ENCODE measurements at regions not wholly inside any gene's neighbourhood (a gene's known extent, or its start where the extent isn't known, plus 50 kb on each side); places are given as distances from the start of the nearest gene placed in this dataset.

DNA sequence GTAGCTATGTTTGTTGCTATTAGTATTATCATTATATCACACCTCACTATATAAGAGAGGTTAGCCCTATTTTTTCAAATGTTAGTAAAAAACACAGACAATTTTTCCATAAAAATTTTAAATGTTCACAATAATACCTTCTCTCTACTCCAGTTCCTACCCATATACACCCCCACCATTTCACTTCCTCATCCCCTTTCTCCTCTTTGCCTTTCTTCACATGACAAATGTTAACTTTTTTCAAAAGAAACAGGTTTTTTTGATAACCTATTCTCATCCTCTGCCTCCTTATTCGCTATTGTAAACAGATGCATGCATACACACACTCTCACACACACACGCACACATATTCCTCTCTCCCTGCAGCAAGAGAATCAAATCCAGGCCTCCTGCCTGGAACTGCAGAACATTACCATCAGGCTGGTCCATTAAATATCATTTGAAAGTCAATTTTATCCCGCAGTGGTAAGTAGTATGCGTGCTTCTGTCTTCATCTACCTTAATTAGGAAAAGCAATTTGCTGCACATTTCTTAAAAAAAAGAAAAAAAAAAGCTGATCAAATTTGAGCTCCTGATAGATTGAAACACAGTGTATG lies 55.5 kb downstream of the MID1IP1 start:
- DNase-seq = no peak

DNA sequence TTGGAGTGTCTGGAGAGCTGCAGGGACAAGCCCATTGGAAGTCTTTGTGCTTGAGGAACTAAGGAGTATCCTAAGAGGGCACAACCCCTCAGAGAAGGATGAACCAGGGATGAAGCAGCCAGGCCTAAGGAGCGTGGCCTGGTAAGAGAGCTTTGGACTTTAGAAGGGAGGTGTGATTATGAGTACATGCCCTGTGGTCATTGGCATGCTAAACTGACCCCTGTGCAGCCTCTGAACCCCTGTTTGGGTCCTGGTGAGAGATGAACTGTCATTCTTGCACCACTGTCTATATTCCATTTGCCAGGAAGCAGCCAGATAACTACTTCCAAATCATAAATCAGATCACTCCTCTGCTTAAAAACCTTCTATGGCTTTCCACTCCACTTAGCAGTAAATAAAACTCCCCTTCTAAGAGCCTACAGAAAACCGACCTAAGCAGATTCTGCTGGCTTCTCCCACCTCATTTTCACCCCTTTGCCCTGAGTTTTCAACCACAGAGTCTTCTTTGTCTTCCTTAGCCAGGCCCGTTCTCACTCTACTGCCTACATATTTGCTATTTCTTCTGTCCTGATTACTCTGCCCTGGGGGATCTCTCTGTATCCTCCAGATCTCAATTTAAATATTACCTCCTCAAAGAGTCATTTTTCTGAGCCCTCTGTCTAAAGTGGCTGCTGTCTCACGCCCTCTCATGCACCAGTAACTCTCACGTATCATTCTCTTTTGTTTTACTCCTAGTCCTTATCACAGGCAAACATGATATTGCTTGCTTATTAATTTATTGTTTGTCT lies 56.7 kb downstream of the MID1IP1 start:
- no peak for DNase-seq

DNA sequence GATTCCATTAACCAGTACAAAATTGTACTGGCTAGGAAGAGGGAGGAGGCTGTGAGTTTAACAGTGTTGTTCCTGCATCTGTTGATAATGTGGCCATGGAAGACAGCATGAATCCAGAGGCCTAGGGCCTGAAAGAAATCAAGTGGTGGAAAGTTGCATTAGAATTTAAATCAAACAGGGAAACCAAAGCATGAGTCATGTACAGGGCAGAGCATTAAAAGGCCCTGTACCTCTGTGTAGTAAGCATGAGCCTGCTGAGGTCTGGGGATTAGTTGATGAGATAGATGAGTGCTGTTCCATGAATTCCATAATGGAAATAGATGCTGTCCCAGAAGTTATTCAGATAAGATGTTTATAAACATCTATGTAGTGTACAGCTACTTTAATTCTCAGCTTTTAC lies 58.3 kb downstream of the MID1IP1 start:
- DNase-seq = no peak

DNA sequence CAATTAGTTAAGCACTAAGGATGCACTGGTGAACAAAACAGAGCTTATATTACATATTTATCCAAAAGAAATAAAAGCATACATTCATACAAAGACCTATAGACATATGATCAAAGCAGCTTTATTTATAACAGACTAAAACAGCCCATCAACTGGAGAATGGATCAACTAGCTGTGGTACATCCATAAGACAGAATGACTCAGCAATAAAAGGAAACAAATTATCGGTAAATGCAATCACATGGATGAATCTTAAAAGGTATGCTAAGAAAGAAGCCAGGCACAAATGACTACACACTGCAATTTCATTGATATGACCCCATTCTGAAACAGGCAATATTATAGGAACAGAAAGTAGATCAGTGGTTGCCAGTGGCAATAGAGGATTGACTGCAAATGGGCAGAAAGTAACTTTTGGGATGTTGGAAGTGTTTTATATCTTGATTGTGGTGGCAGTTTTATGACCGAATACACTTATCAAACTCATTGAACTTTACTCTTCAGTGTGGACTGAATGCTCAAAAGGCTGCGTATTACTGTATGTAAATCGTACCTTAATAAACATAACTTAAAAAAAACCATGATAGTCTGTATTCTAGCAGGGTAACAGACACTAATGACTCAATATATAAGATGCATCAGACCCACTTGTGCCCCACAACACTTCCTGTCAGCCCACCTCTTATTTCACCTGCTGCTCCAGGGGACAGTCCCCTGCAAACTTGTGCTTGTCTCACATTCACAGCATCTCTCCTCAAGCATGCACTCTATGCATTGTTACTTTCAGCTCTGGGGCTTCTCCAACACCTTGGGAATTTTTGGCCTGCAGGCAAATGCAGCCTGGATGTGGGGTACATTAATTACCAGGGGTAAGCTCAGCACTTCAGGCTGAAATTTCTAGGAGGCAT lies 59.1 kb downstream of the MID1IP1 start:
- no peak for DNase-seq

DNA sequence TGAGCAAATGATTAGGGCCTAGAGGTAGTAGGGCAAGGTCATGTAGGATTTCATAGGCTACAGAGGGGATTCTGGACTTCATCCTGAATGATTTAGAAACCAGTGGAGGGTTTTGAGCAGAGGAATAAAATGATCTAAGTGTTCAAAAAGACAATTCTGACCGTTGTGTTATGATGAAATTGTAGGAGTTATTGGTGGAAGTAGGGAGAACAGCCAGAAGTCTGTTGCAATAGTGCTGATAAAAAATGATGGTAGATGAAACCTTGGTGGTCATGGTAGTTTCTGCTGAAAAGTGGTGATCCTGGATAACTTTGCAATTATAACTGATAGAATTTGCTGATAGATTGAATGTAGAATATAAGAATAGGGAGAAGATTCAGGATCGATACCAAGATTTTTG lies 60.2 kb downstream of the MID1IP1 start:
- no peak for DNase-seq

DNA sequence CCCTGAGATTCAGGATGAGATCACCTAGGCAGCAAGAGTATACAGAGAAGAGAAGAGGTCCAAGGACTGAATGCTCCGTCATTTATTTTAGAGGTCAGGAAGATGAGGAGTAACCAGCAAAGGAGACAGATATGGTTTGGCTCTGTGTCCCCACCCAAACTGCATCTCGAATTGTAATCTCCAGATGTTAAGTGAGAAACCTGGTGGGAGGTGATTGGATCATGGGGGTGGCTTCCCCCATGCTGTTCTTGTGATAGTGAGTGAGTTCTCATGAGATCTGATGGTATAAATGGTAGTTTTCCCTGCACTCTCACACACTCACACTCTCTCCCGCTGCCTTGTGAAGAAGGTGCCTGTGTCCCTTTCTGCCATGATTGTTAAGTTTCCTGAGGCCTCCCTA lies 60.8 kb downstream of the MID1IP1 start:
- no peak for DNase-seq

DNA sequence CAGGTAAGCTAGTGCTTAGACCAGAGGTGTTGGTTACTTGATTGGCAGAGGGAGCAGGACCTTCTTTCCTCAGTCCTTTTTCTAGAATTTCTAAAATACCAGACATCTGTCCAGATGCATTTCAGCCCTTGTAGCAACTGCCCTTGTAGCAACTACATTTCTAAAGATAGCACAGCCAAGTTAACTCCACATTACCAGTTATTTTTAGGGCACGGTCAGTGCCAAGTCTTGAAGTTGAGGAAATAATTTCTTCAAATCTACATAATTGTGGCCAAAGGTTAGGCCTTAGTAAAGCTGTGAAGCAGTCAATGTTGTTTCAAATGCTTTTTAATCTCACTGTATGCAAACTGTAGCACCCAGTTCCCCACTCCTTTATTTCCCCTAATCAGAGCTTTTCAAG lies 62.9 kb downstream of the MID1IP1 start:
- DNase-seq = no peak

DNA sequence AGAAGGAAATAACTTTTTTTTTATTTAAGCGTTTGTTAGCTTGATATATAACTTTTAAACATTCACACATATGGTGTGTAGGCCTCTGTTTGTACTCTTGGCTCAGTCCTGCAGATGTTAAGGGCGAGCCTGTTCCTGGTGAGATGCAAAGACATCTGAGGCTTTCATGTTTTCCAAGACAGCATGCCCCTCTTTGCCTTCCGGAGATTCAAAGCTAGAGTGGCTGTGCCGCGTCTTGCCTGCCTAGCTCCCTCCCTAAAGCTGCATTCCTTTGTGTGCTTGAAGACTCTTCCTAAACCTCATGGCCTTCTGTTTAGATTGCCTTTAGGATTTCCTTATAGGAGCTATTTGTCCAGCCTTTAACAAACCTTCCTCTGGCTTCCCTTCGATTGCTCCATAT lies 67.1 kb downstream of the MID1IP1 start:
- no peak for DNase-seq

DNA sequence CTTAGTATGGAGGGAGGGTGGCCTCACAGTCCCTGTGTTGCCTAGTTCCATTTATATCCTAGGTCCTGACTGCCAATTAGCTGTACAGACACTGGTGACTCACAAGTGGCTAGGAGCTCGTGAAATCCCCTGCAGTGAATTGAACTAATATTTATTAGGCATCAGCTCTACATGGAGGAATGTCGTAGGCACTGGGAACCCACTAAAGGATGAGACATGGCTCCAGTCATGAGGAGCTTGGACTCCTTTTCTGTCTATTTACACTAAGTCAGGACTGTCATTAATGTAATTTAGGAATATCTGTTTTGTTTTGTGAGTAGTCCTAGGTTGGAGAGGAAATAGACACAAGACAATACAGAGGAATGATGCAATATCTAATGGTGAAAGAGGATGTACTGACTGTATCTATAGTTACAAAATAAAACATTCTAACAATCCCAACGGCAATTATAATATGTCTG lies 67.7 kb downstream of the MID1IP1 start:
- no peak for DNase-seq

DNA sequence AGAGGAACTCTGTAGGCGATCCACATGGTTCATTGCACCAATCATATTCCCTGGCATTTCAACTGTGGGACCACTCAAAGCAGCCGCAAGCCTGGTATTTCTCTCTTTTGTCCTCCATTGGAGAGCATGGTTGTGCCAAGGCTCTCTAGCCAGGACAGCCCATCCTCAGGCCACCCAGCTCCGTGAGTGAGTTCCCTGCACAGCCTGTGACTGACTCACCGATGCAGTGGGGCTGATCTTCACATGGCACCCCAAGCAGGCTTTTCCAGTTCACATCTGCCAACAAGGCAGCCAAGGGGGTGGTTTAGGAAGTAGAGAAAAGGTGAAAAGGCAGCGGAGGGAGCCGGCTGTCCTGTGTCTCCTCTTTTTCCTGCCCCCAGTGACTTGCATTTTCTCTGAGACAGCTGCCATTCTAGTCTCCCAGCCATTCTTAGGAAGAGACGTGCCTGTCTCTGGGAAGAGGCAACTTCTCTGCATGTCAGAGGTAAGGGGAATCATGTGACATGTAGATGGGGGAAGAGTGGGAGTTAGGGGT lies 69.2 kb downstream of the MID1IP1 start:
- DNase-seq = no peak

DNA sequence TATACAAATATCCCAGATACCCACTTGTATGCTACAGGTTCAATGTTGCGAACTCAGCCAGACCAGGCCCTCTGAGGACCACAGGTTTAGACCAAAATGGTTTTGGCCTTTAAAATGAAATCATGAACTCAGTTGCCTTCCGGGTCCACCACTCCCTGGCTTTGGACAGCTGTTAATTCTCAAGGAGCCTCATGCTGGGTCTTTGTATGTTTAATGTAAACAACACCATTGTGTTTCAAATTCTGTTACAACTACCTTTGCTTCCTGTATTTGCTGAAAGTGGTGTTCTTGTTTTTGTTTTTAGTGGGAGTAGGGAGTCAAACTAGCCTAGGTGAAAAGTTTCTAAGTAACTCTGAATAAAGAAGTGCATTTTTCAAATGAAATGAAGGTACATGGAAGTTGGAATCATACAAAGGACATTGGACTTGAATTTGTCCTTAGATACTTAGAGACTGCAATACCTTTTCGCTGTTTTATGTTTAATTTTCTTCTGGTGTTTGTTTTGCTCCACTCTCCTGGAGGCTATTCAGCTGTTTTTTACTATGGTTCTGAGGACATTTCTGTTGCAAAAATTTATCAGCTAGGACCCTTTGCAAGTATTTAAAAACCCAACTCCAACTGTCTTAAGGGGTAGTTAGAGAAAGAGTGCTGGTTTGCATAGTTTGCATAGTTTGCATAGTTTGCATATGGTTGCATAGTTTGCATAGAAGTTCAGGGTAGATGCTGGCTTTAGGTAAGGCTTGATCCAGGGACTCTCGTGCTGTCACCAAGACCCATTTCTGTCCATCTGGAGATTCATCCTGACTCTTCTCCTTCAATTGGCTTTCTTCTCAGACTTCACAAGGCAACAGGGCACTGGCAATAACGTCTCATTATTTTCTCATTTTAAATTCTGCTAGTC lies 70.1 kb downstream of the MID1IP1 start:
- DNase-seq = no peak

DNA sequence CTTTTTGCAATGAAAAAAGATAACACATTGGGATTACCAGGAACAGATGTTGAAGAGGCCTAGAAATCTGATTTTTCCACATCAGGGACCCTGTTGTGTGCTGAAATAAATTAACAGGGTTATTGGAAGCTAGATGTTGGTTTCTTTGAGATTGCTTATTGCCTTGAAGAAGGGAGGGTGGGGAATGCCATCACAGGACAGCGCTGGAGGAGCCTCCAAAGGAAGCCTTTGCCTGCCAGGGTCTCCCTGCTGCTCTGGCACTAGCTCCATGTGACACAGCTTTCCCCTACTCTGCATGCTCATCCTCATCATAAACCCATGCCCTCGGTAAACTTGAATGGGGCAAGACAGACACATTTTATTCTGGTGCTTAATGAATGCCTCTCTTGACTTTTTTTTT lies 76.1 kb downstream of the MID1IP1 start:
- DNase-seq = peak; percentile 2

DNA sequence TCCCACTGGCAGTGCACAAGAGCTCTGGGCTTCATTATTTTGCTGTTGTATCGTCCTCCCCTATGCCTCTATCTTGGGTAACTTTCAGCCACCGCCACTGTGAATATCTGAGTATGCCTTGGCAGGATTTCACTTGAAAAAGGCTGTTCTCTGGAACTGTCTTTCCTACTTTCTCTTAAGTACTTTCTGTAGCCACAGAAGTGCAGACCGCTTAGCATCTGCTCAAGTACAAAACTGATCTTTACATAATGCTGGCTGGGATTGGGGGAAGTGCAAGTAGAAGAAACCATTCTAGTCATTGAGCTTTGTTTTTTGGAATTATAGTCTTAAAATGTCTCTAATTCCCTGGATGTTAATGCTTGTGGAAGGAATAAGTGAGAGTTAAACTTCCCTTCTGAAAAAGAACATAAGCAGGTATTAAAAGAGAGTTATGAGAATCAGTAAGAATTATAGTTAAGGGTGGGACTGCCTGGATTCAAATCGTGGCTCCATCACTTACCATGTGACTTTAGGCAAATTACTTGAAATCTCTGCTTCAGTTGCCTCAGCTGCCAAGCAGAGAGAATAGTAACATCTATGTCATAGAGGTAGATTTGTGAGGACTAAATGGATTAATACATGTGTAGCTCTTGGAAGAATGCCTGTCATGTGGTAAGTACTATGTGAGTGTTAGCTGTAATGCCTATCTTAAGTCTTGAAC lies 77.5 kb downstream of the MID1IP1 start:
- no peak for DNase-seq

DNA sequence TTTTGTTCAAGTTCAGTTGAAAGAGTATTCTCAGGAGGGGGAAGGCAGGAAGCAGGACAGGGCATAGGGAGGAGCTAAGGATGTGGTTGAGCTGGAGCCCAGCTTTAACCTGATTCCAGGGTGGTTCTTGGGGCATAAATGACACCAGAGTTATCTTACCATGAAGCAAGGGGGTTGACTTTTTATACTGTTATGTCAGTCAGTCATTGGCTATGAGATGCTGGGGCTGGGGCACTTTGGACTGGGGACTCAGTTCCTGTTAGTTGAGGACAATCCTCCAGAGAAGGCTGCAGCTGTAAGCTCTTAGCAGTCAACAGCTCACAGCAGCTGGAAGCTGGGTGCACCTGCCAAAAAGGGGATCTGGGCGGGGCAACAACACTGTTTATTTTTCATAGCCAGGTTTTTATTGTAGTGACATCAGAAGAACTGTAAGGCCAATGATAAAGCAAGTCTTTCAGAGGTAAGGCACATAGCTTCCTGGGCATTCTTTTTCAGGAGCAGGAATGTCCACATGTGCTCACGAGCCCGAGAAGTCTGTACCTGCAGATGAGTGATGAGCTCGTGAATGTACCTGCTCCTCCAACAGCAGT lies 78.5 kb downstream of the MID1IP1 start:
- no peak for DNase-seq

DNA sequence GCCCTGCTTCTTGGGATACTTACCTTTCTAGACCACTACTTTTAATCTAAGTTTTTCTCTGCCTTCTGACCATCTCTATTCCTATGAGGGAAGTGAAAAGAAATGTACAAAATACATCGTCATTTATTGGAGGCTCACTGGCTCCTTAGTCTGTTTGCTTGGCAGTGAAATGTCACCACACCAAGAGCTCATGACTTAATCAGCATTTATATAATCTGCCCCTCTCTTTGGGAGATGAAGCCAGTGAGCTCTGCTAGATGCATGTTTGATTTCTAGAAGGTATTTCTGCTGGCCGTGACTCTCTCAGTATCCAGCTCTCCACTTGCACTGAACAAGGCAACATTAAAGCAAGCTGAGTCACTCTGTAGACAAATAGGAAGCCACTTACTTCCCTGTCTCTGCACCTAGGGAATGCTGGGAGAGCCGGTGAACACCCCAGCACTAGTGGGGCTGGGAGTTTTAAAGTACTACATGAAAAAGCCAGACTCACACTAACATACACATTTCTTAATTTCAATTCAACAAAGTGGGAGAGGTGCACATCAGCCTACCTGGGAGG lies 79.1 kb downstream of the MID1IP1 start:
- DNase-seq = no peak

DNA sequence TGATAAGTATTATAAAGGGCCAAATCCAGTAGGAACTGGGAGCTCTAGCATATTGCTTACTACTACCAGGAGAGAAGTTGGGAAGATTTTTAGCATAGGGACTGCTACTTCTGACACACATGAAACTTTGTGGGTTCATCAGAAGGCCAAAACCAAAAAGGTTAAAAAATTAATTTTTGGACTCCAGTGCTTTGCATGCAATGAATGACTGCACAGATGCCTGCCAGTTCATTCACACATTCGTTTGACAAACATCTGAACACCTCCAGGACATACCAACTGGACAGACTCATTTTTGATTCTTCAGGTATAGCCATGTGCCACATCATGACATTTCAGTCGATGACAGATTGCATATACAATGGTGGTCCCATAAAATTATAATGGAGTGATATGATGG lies 79.8 kb downstream of the MID1IP1 start:
- no peak for DNase-seq

DNA sequence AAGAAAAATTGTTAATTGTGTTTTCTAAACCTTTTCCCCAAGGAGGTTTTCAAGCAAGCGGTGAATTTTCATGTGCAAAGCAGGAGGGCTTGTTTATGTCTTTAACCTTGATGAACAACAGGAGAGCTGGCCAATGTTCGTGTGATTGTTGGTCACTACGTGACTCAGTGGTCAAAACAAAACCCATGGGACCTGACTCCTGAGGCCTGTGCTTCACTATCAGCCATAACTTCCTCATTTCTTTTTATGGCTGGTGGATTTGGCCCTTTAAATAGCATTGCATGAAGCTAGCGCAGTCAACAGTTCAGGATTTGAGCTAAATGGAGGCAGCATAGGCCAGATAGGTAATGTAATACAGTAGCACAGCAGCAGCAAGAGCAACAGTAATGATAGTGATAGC lies 80.5 kb downstream of the MID1IP1 start:
- DNase-seq = no peak

DNA sequence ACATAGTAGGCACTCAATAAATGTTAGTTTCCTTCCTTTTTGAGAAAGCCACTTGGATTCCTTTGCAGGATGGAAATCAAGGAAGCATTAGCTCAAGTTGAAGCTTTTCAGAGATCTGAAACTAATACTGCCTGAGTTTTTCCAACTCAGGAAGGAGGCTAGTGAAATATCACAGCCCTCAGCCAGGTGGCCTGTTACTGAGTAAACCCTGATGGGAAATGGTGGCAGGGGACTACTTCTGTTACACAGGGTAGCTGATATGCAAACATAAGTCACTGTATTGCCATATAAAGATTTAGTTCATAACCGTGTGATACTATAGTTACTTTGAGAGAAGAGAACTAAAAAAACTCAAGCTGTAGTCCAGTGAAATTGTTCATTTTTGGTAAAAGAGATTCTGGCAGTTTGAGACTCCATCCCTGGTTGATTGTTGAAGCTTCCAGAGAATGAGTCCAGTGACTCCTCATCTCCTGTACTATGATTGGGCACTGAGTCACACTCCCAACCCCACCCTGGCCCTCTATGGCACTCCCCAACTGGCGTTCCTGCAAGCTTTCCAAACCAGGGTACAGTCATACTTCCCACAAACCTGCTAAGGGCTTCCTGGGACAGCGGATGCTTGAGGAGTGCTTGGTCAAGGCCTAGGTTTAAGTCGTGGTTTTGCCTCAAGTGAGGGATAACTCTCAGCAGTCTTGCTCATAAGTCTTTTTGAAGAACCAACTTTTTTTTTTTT lies 81.8 kb downstream of the MID1IP1 start:
- DNase-seq = no peak

DNA sequence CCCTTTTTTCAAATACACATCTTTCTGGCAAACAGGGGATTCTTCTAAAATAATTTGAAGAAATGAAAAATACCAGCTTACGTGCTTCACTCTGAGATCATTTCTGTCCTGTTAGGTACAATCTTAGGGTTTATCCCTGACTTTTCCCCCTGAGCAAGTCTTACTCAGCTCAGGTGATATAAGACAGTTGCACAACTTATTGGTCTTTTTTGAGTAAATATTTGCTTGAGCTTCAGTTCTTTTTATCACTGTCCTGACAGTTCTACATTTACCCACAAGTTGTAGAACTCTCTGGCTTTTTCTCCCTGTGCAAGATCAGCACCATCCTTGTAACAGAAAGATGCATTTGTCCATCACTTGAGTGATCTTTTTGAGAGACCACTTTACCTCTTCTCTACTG lies 84.9 kb downstream of the MID1IP1 start:
- DNase-seq = no peak

DNA sequence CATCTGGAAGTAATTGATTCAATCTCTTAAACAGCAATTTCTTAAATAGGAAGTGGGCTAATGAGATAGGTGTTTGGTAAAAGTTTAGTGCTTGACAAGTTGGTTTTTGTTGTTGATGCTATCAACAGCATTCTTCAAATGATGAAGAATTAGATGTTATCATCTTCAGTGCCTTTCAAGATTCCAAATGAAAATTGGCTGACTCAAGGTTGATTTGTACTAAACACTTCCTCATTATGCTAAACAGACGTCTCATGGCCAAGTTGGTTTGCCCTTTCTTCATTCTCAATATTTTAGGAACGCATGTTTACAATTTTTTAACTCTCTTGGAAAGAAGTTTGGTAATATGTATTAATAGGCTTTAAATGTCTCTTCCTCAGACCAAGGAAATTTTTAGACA lies 86.0 kb downstream of the MID1IP1 start:
- DNase-seq = no peak

Data from NCI-H2171 (cell line).